Astrocyte (in vitro differentiated cells and primary cell): ENCODE measurements at regions not wholly inside any gene's neighbourhood (a gene's known extent, or its start where the extent isn't known, plus 50 kb on each side); places are given as distances from the start of the nearest gene placed in this dataset.

ENCODE experiments used
- DNase-seq: peaks from one replicate; pipeline ENCODE4 v3.0.0-alpha.2; 2010; ENCODE audit warnings: low read depth
- FAIRE-seq: peaks from 2 replicates; lab custom pipeline; 2011; peaks lifted over from hg19 to GRCh38; lab: Jason Lieb, UNC
- H2AFZ ChIP-seq: 2 replicates; pipeline ENCODE4 v1.6.0; 2012; ENCODE audit warnings: low read depth, low read length, inconsistent platforms
- H3K27ac ChIP-seq: 2 replicates; pipeline ENCODE4 v1.5.1; 2011; ENCODE audit warnings: low read depth, low read length, inconsistent platforms
- H3K27me3 ChIP-seq: 2 replicates; pipeline ENCODE4 v1.6.0; 2011; ENCODE audit warnings: low read length, inconsistent platforms; ENCODE audit not compliant: insufficient read depth
- H3K36me3 ChIP-seq: 2 replicates; pipeline ENCODE4 v1.5.1; 2011; ENCODE audit warnings: low read length, inconsistent platforms; ENCODE audit not compliant: insufficient read depth
- H3K4me1 ChIP-seq: 2 replicates; pipeline ENCODE4 v1.5.1; 2011; ENCODE audit warnings: low read length, inconsistent platforms; ENCODE audit not compliant: insufficient read depth
- H3K4me2 ChIP-seq: 2 replicates; pipeline ENCODE4 v1.6.0; 2012; ENCODE audit warnings: low read length, inconsistent platforms
- H3K4me3 ChIP-seq: 2 replicates; pipeline ENCODE4 v1.5.1; 2011; ENCODE audit warnings: low read depth, mild to moderate bottlenecking, low read length, inconsistent platforms; ENCODE audit not compliant: insufficient read depth
- H3K79me2 ChIP-seq: 2 replicates; pipeline ENCODE4 v1.6.0; 2012; ENCODE audit warnings: mild to moderate bottlenecking, low read length, inconsistent platforms; ENCODE audit not compliant: insufficient read depth
- H3K9ac ChIP-seq: 2 replicates; pipeline ENCODE4 v1.6.0; 2012; ENCODE audit warnings: mild to moderate bottlenecking, low read length, inconsistent platforms
- H3K9me3 ChIP-seq: 2 replicates; pipeline ENCODE4 v1.5.1; 2012; ENCODE audit warnings: low read depth, mild to moderate bottlenecking, low read length, inconsistent platforms; ENCODE audit not compliant: insufficient read depth
- H4K20me1 ChIP-seq: 2 replicates; pipeline ENCODE4 v1.6.0; 2012; ENCODE audit warnings: low read length, inconsistent platforms; ENCODE audit not compliant: insufficient read depth
- H3K27ac Mint-ChIP-seq: one replicate; pipeline ENCODE4 v1.8.0; 2021; ENCODE audit warnings: mild to moderate bottlenecking, mixed read lengths; ENCODE audit not compliant: unreplicated experiment
- H3K27me3 Mint-ChIP-seq: one replicate; pipeline ENCODE4 v1.8.0; 2021; ENCODE audit warnings: low read depth, mixed read lengths; ENCODE audit not compliant: unreplicated experiment
- H3K36me3 Mint-ChIP-seq: one replicate; pipeline ENCODE4 v1.8.0; 2021; ENCODE audit warnings: low read depth, mixed read lengths; ENCODE audit not compliant: unreplicated experiment
- H3K4me1 Mint-ChIP-seq: one replicate; pipeline ENCODE4 v1.8.0; 2021; ENCODE audit warnings: low read depth, mixed read lengths; ENCODE audit not compliant: unreplicated experiment
- H3K4me3 Mint-ChIP-seq: one replicate; pipeline ENCODE4 v1.8.0; 2021; ENCODE audit warnings: mild to moderate bottlenecking, moderate library complexity, mixed read lengths; ENCODE audit not compliant: unreplicated experiment
- H3K9me3 Mint-ChIP-seq: one replicate; pipeline ENCODE4 v1.8.0; 2021; ENCODE audit warnings: mild to moderate bottlenecking, mixed read lengths; ENCODE audit not compliant: unreplicated experiment
- EZH2 ChIP-seq: IDR thresholded peaks from 2 replicates; pipeline ENCODE4 v1.6.1; 2012; ENCODE audit warnings: mild to moderate bottlenecking, low read length, inconsistent platforms; ENCODE audit not compliant: insufficient read depth
- TF ChIP-seq, protein P1 (sequence below): IDR thresholded peaks from 2 replicates; pipeline ENCODE4 v1.5.1; 2011; ENCODE audit warnings: low read depth, mild to moderate bottlenecking, inconsistent platforms, low read length, moderate library complexity; ENCODE audit not compliant: insufficient read depth

DNA sequence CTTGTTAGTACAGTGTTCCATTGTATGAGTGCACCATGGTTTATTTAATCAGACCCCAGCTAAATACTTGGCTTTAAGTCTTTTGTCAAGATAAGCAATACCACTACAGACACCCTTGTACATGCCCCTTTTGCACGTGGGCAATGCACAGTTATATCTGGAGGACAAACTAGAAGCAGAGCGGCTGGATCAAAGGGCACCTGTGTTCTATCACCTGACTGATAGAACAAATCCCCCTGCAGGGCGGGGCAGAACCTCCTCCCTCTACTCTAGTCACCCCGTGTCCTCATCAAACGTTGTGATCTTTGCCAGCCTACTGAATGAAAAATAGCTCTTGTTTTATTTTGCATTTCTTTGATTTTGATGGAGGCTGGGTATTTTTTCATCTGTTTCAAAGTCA, 314.9 kb downstream of the TLE3 start:
- Histone ChIP-seq H3K27me3 (no peaks in the 10 kb centered on the region), H4K20me1 (no peaks in the 10 kb centered on the region), H3K4me1 (peaks cover 8% of the 10 kb centered on the region), H3K27ac (no peak overlapping the region), H3K9ac (no peak overlapping the region), H3K4me2 (no peak overlapping the region), H3K4me3 (no peak overlapping the region), H3K79me2 (no peaks in the 10 kb centered on the region), H3K36me3 (no peaks in the 10 kb centered on the region), H3K9me3 (no peaks in the 10 kb centered on the region), H2AFZ (no peak overlapping the region)
- peaks cover 9% of the 10 kb centered on the region for H3K4me1 Mint-ChIP-seq
- no peak overlapping the region for H3K27ac Mint-ChIP-seq
- no peaks in the 10 kb centered on the region for H3K36me3 Mint-ChIP-seq
- peaks cover 9% of the 10 kb centered on the region for H3K9me3 Mint-ChIP-seq
- H3K27me3 Mint-ChIP-seq: peaks cover 35% of the 10 kb centered on the region
- FAIRE-seq (no peak), DNase-seq (no peak)
- no peak for TF ChIP-seq EZH2
- TF ChIP-seq, protein P1, sequence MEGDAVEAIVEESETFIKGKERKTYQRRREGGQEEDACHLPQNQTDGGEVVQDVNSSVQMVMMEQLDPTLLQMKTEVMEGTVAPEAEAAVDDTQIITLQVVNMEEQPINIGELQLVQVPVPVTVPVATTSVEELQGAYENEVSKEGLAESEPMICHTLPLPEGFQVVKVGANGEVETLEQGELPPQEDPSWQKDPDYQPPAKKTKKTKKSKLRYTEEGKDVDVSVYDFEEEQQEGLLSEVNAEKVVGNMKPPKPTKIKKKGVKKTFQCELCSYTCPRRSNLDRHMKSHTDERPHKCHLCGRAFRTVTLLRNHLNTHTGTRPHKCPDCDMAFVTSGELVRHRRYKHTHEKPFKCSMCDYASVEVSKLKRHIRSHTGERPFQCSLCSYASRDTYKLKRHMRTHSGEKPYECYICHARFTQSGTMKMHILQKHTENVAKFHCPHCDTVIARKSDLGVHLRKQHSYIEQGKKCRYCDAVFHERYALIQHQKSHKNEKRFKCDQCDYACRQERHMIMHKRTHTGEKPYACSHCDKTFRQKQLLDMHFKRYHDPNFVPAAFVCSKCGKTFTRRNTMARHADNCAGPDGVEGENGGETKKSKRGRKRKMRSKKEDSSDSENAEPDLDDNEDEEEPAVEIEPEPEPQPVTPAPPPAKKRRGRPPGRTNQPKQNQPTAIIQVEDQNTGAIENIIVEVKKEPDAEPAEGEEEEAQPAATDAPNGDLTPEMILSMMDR: no peak
- H3K4me3 Mint-ChIP-seq: no peak overlapping the region

DNA sequence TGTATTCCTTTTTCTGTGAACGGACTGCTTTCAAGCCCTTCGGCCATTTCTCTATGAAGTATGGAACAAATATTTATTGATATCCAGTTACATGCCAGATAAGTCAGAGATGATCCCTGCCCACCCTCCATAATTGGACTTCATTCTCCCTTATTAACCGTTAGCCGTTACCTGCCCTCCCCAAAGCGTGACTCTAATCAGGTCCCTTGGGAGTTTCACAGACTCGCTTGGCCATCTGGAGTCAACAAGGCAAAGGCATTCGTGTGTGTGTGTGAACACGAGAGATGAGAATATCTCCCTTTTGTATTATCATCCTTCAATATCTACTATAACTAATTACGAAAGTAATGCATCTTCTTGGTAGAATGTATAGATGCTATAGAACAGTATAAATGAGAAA, 314.5 kb downstream of the TLE3 start:
- Histone ChIP-seq H3K4me1 (peaks cover 8% of the 10 kb centered on the region), H3K9ac (no peak overlapping the region), H3K36me3 (no peaks in the 10 kb centered on the region), H3K9me3 (no peaks in the 10 kb centered on the region), H2AFZ (no peak overlapping the region), H3K27me3 (no peaks in the 10 kb centered on the region), H3K4me3 (no peak overlapping the region), H3K27ac (no peak overlapping the region), H3K4me2 (no peak overlapping the region), H4K20me1 (no peaks in the 10 kb centered on the region), H3K79me2 (no peaks in the 10 kb centered on the region)
- Mint-ChIP-seq H3K9me3 (peaks cover 9% of the 10 kb centered on the region), H3K27ac (no peak overlapping the region), H3K36me3 (no peaks in the 10 kb centered on the region), H3K4me3 (no peak overlapping the region), H3K4me1 (peaks cover 9% of the 10 kb centered on the region), H3K27me3 (peaks cover 34% of the 10 kb centered on the region)
- TF ChIP-seq, protein P1: no peak
- TF ChIP-seq EZH2: no peak
- DNase-seq (no peak), FAIRE-seq (no peak)

DNA sequence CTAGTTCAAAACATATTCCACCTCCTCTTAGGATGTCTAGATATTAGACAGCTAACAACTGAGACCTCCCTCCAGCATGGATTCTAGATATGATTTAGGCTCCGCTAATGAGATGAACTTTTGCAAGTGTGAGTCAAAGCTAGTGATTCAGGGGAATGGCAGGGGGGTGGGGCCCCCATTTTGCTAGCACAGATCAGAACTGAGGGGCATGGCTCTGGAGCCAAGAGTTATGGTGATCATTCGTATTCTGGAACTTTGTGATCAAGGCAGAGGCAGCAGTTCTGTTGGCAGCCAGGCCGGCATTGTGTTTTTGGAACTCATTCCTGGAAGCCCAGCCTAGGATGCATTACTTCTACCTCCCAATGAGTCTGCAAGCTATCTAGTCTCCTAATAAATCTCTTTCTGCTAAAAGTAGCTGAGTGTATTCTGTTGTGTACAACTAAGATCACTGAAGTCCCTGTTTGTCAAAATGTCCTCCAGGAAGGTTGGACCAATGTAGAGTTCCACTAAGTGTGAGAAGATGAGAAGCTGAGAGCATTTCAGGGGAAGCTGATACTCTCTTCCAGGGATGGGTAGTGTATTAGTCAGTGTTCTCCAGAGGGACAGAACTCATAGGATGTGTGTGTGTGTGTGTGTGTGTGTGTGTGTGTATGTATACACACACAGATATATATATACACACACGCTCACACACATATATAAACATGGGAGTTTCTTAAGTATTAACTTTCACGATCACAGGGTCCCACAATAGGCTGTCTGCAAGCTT, 312.7 kb downstream of the TLE3 start:
- FAIRE-seq: peak; percentile 87
- no peaks in the 10 kb centered on the region for H4K20me1 ChIP-seq
- DNase-seq: peak; percentile 47
- no peak overlapping the region for H3K9ac ChIP-seq
- Mint-ChIP-seq H3K9me3 (peaks cover 5% of the 10 kb centered on the region), H3K36me3 (no peaks in the 10 kb centered on the region), H3K27me3 (peaks cover 34% of the 10 kb centered on the region), H3K27ac (no peak overlapping the region), H3K4me1 (peaks cover 9% of the 10 kb centered on the region), H3K4me3 (no peak overlapping the region)
- no peak overlapping the region for H3K27ac ChIP-seq
- no peak for TF ChIP-seq EZH2
- TF ChIP-seq, protein P1: no peak
- no peaks in the 10 kb centered on the region for H3K79me2 ChIP-seq
- no peaks in the 10 kb centered on the region for H3K9me3 ChIP-seq
- no peaks in the 10 kb centered on the region for H3K36me3 ChIP-seq
- H3K4me1 ChIP-seq: peaks cover 8% of the 10 kb centered on the region
- H3K4me2 ChIP-seq: peak overlapping the region; percentile 37
- no peak overlapping the region for H3K4me3 ChIP-seq
- no peaks in the 10 kb centered on the region for H3K27me3 ChIP-seq
- peak overlapping the region; percentile 1 for H2AFZ ChIP-seq
